ENCODE measurements at regions not wholly inside any gene's neighbourhood (a gene's known extent, or its start where the extent isn't known, plus 50 kb on each side); places are given as distances from the start of the nearest gene placed in this dataset.

DNA sequence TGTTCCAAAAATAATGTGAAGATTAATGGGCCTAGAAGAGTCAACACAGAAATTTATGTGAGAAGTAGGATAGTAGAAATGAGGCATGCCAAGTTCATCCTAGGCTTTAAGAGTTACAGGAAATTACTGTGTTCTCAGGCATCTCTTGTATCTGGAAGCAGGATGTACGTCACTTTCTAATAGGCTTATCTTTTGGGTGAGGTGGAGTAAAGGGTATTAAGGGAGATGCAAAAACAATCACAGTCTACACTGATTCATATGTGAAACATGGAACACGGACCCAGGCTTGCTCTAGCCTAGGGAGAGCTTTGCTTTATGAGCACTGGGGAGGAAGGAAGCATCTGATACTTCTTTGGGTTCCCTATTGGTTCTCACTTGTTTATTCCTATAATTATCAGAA, 84.5 kb upstream of the RGS4 start:
- H3K4me1 Mint-ChIP-seq (ENCODE audit: low read depth): no peaks in the 10 kb centered on the region
- no peak overlapping the region for H3K27ac ChIP-seq (ENCODE audit: low read depth in 1 of 2, low read length in 2 of 2)
- CTCF ChIA-PET: no interaction called here
- H3K36me3 ChIP-seq (ENCODE audit: insufficient read depth, low read length): no peaks in the 10 kb centered on the region
- intact Hi-C loops (cut with DNase I, micrococcal nuclease): no loop called here
- H3K9me3 ChIP-seq (ENCODE audit: control insufficient read depth in 1 of 2, insufficient read depth in 1 of 2, low read length in 2 of 2): no peaks in the 10 kb centered on the region
- no peak overlapping the region for H3K4me3 Mint-ChIP-seq
- TF ChIP-seq, protein P1, sequence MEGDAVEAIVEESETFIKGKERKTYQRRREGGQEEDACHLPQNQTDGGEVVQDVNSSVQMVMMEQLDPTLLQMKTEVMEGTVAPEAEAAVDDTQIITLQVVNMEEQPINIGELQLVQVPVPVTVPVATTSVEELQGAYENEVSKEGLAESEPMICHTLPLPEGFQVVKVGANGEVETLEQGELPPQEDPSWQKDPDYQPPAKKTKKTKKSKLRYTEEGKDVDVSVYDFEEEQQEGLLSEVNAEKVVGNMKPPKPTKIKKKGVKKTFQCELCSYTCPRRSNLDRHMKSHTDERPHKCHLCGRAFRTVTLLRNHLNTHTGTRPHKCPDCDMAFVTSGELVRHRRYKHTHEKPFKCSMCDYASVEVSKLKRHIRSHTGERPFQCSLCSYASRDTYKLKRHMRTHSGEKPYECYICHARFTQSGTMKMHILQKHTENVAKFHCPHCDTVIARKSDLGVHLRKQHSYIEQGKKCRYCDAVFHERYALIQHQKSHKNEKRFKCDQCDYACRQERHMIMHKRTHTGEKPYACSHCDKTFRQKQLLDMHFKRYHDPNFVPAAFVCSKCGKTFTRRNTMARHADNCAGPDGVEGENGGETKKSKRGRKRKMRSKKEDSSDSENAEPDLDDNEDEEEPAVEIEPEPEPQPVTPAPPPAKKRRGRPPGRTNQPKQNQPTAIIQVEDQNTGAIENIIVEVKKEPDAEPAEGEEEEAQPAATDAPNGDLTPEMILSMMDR (IDR thresholded peaks at IDR 0.05): no peak
- no peaks in the 10 kb centered on the region for H3K36me3 Mint-ChIP-seq (ENCODE audit: low read depth)
- H3K4me3 ChIP-seq (ENCODE audit: low read length): no peak overlapping the region
- no peaks in the 10 kb centered on the region for H3K9me3 Mint-ChIP-seq
- peaks cover 30% of the 10 kb centered on the region for H3K27me3 Mint-ChIP-seq
- no peak overlapping the region for H3K27ac Mint-ChIP-seq
- ATAC-seq (ENCODE audit: poor library complexity): no peak
- H3K4me1 ChIP-seq (ENCODE audit: insufficient read depth, low read length): no peaks in the 10 kb centered on the region
- POLR2A ChIA-PET: no interaction called here
- H3K27me3 ChIP-seq (ENCODE audit: control insufficient read depth in 1 of 2, insufficient read depth in 2 of 2, low read length in 2 of 2): no peaks in the 10 kb centered on the region
- DNase-seq: no peak

DNA sequence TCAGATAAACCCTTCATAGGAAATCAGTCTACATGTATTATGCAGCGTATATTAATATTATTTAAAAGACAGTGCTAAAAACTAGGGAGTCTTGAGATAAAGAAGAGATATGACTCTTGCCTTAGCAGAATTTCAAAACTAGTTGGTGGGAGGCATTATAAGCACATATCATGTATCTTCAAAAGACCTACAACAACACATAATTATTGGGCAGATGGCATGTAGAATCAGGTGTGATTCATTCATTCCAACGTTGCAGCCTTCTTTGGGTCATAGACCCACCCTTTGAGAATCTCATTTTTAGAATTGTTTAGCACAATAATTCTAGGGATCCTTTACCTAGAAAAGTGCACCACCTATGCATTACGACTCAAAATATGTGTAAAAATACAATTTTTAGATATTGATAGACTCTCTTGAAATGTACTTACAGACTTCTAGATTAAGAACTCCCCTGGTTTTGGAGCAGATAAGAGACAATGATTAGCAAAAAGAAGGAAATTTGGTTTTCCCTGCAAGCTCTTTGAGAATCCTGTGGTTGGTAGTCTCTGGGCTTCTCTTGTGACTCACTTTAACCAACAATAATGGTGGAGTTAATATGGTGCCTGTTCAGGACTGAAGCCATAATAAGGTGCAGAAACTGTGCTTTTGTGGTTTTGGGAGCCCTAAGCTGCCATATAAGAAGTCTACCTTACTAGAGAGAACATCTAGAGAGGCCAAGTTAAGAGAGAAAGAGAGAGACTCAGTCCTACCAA, 85.3 kb upstream of the RGS4 start:
- intact Hi-C loops (cut with DNase I, micrococcal nuclease): no loop called here
- POLR2A ChIA-PET: no interaction called here
- Mint-ChIP-seq H3K4me3 (no peak overlapping the region), H3K9me3 (no peaks in the 10 kb centered on the region), H3K27ac (no peak overlapping the region), H3K4me1 (ENCODE audit: low read depth) (no peaks in the 10 kb centered on the region), H3K36me3 (ENCODE audit: low read depth) (no peaks in the 10 kb centered on the region), H3K27me3 (peaks cover 24% of the 10 kb centered on the region)
- no peak overlapping the region for H3K27ac ChIP-seq (ENCODE audit: low read depth in 1 of 2, low read length in 2 of 2)
- H3K9me3 ChIP-seq (ENCODE audit: control insufficient read depth in 1 of 2, insufficient read depth in 1 of 2, low read length in 2 of 2): no peaks in the 10 kb centered on the region
- ATAC-seq (ENCODE audit: poor library complexity) (no peak), DNase-seq (no peak)
- H3K27me3 ChIP-seq (ENCODE audit: control insufficient read depth in 1 of 2, insufficient read depth in 2 of 2, low read length in 2 of 2): no peaks in the 10 kb centered on the region
- no peaks in the 10 kb centered on the region for H3K4me1 ChIP-seq (ENCODE audit: insufficient read depth, low read length)
- no peaks in the 10 kb centered on the region for H3K36me3 ChIP-seq (ENCODE audit: insufficient read depth, low read length)
- CTCF ChIA-PET: no interaction called here
- no peak overlapping the region for H3K4me3 ChIP-seq (ENCODE audit: low read length)
- TF ChIP-seq, protein P1 (IDR thresholded peaks at IDR 0.05): no peak

DNA sequence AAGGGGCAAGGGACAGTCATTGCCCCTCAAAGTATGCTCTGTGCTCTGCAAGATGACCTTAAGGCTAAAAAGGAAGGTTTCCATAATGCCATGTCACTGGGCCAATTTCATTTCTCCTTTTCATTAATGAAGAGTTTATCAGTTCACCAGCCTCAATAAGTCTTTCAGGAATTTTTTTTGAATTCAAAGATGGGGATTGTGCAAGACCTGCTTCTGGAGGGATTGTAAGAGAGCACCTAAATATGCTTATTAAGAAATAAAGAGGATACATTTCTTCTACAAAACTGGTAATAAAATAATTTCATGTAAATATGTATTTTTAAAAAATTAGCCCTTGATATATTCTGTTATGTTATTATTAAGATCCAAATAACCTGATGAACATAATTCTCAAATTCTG, 86.8 kb upstream of the RGS4 start:
- H3K36me3 Mint-ChIP-seq (ENCODE audit: low read depth): no peaks in the 10 kb centered on the region
- H3K4me3 Mint-ChIP-seq: no peak overlapping the region
- ChIA-PET CTCF (no interaction called here), POLR2A (no interaction called here)
- no peaks in the 10 kb centered on the region for H3K36me3 ChIP-seq (ENCODE audit: insufficient read depth, low read length)
- H3K9me3 Mint-ChIP-seq: no peaks in the 10 kb centered on the region
- peaks cover 25% of the 10 kb centered on the region for H3K27me3 Mint-ChIP-seq
- no peaks in the 10 kb centered on the region for H3K9me3 ChIP-seq (ENCODE audit: control insufficient read depth in 1 of 2, insufficient read depth in 1 of 2, low read length in 2 of 2)
- H3K4me1 Mint-ChIP-seq (ENCODE audit: low read depth): no peaks in the 10 kb centered on the region
- no peaks in the 10 kb centered on the region for H3K4me1 ChIP-seq (ENCODE audit: insufficient read depth, low read length)
- H3K27ac Mint-ChIP-seq: no peak overlapping the region
- ATAC-seq (ENCODE audit: poor library complexity): no peak
- no peak for DNase-seq
- H3K27me3 ChIP-seq (ENCODE audit: control insufficient read depth in 1 of 2, insufficient read depth in 2 of 2, low read length in 2 of 2): no peaks in the 10 kb centered on the region
- H3K4me3 ChIP-seq (ENCODE audit: low read length): no peak overlapping the region
- H3K27ac ChIP-seq (ENCODE audit: low read depth in 1 of 2, low read length in 2 of 2): no peak overlapping the region
- intact Hi-C loops (cut with DNase I, micrococcal nuclease): no loop called here
- TF ChIP-seq, protein P1 (IDR thresholded peaks at IDR 0.05): no peak

Measured in CD4-positive, alpha-beta T cell (primary cell).